ENCODE measurements at regions not wholly inside any gene's neighbourhood (a gene's known extent, or its start where the extent isn't known, plus 50 kb on each side); places are given as distances from the start of the nearest gene placed in this dataset.

DNA sequence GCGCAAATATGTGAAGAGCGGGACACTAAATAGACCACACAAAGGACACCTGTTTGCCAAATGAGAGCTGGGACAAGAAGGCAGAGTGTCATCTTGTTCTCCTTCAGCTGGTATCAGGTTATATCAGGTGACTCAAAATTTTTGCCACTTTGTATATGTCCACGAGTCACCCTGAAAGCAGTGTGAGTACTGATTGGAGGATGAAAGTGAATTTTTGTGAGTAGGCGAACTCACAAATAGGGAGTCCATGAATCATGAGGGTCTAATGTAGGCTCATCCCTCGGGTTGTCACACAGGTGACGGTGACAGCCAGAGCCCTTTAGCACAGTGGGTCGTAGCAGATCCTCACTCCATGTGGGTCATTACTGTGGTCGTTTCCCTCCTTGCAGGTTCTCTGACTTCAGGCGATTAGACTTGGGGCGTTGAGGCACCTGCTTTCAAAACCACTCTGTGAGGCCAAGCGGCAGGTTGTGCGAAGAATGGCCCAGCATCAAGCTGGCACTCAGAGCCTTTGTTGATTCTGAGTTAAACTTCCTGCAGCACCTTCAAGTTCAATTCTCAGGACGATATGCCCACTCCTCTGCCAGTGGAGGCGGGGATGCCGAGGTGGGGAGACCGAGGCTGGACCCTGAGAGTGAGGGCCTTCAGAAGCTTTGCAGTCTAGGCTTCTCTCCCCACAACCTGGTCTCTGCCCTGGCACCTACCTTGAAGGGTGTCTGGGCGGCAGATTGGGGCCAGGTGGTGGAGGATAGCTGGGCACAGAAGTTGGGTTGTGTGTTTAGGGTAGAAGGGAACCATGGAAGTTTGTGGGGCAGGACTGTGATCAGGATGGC, 173.8 kb downstream of the SMAD6 start:
- Histone ChIP-seq H3K4me3 (no peak overlapping the region), H3K4me1 (peaks cover 0 to 4% (median 0%) of the 10 kb centered on the region in 4 donors), H3K27me3 (no peaks in the 10 kb centered on the region), H3K27ac (no peak overlapping the region), H3K36me3 (no peaks in the 10 kb centered on the region), H3K9me3 (no peaks in the 10 kb centered on the region)
- DNase-seq = no peak
- TF ChIP-seq EP300 (IDR thresholded peaks at IDR 0.05; ENCODE audit: low read depth) = no peak
- TF ChIP-seq POLR2AphosphoS5 (IDR thresholded peaks at IDR 0.05) = no peak
- TF ChIP-seq, protein P1, sequence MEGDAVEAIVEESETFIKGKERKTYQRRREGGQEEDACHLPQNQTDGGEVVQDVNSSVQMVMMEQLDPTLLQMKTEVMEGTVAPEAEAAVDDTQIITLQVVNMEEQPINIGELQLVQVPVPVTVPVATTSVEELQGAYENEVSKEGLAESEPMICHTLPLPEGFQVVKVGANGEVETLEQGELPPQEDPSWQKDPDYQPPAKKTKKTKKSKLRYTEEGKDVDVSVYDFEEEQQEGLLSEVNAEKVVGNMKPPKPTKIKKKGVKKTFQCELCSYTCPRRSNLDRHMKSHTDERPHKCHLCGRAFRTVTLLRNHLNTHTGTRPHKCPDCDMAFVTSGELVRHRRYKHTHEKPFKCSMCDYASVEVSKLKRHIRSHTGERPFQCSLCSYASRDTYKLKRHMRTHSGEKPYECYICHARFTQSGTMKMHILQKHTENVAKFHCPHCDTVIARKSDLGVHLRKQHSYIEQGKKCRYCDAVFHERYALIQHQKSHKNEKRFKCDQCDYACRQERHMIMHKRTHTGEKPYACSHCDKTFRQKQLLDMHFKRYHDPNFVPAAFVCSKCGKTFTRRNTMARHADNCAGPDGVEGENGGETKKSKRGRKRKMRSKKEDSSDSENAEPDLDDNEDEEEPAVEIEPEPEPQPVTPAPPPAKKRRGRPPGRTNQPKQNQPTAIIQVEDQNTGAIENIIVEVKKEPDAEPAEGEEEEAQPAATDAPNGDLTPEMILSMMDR (IDR thresholded peaks at IDR 0.05) = no peak
- TF ChIP-seq POLR2A (IDR thresholded peaks at IDR 0.05) = no peak
- in situ Hi-C loops (cut with MboI; ENCODE audit: low pct_ligation_motif_present in 1 of 4, low pct_unique_long_range_greater_than_20kb in 1 of 4, low sequenced_read_pairs in 3 of 4) = no loop called here
- WGBS, 2 donors (ENCODE audit: low coverage in 1 of 2) = 89 to 100% methylated on average over 4 to 17 of the region's 17 CpGs
- intact Hi-C loops (cut with DNase I; ENCODE audit: low total_unique reads) = no loop called here

DNA sequence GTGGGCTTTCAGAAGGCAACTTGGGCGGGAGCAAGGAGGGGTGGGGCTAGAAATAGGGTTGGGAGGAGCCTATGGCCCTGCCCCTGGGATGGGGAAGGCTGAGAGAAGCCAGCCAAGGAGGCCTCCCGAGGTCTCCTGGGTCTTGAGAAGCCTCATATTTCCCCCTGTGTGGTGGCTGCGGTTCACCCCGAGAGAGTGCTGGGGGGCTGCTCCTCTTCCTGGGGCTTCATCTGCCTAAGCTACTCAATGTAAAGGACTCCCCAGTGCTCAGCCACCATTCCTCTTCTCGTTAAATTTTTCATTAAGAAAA, 174.3 kb downstream of the SMAD6 start:
- intact Hi-C loops (cut with DNase I; ENCODE audit: low total_unique reads) (no loop called here), in situ Hi-C loops (cut with MboI; ENCODE audit: low pct_ligation_motif_present in 1 of 4, low pct_unique_long_range_greater_than_20kb in 1 of 4, low sequenced_read_pairs in 3 of 4) (no loop called here)
- Histone ChIP-seq H3K4me3 (no peak overlapping the region), H3K9me3 (no peaks in the 10 kb centered on the region), H3K27me3 (no peaks in the 10 kb centered on the region), H3K4me1 (peaks cover 0 to 4% (median 0%) of the 10 kb centered on the region in 4 donors), H3K36me3 (no peaks in the 10 kb centered on the region), H3K27ac (no peak overlapping the region)
- TF ChIP-seq, protein P1 (IDR thresholded peaks at IDR 0.05) = no peak
- TF ChIP-seq POLR2AphosphoS5 (IDR thresholded peaks at IDR 0.05) (no peak), POLR2A (IDR thresholded peaks at IDR 0.05) (no peak), EP300 (IDR thresholded peaks at IDR 0.05; ENCODE audit: low read depth) (no peak)
- no peak for DNase-seq
- WGBS, 2 donors (ENCODE audit: low coverage in 1 of 2) = 50 to 59% methylated on average over 1 to 5 of the region's 5 CpGs

DNA sequence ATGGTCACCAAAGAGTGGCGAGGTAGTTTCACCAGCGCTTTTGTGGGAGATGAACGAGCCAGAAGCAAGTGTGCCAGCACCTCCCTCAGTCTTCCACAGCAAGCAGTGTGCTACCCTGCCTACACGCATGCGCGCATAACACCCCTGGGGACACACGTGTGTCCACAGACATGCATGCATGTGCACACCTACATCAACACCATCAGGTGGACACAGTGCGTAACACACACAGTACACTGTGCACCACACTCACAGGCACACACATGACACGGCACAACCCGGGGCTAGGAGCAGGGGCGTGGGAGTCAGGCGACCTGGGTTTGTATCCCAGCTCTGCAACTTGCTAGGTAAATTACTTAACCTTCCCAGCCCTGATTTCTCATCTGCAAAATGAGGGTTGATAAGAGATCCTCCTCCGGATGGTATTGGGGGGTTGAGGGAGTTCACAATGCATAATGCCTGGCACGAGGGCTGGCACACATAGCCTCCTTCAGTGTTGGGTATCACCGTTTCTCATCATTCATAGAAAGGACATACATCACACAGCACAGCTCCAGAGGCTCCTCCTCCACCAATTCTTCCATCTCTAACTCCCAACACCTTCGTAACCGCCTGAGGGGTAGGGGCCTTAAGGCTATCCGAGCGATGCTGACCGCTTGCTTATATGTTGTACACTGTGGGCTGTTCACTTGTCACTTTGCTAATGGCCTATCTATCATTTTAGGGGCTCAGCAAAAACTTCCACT, 174.9 kb downstream of the SMAD6 start:
- in situ Hi-C loops (cut with MboI; ENCODE audit: low pct_ligation_motif_present in 1 of 4, low pct_unique_long_range_greater_than_20kb in 1 of 4, low sequenced_read_pairs in 3 of 4) = no loop called here
- Histone ChIP-seq H3K4me1 (peaks cover 0 to 4% (median 0%) of the 10 kb centered on the region in 4 donors), H3K27ac (no peak overlapping the region), H3K27me3 (no peaks in the 10 kb centered on the region), H3K9me3 (no peaks in the 10 kb centered on the region), H3K36me3 (no peaks in the 10 kb centered on the region), H3K4me3 (no peak overlapping the region)
- intact Hi-C loops (cut with DNase I; ENCODE audit: low total_unique reads) = no loop called here
- TF ChIP-seq POLR2AphosphoS5 (IDR thresholded peaks at IDR 0.05) (no peak), EP300 (IDR thresholded peaks at IDR 0.05; ENCODE audit: low read depth) (no peak), POLR2A (IDR thresholded peaks at IDR 0.05) (no peak)
- TF ChIP-seq, protein P1 (IDR thresholded peaks at IDR 0.05) = no peak
- no peak for DNase-seq
- 88% methylated on average over 20 of the region's 20 CpGs; no CpG with 5 or more reads in 1 of the 2 donors for WGBS, 2 donors (ENCODE audit: low coverage in 1 of 2)

DNA sequence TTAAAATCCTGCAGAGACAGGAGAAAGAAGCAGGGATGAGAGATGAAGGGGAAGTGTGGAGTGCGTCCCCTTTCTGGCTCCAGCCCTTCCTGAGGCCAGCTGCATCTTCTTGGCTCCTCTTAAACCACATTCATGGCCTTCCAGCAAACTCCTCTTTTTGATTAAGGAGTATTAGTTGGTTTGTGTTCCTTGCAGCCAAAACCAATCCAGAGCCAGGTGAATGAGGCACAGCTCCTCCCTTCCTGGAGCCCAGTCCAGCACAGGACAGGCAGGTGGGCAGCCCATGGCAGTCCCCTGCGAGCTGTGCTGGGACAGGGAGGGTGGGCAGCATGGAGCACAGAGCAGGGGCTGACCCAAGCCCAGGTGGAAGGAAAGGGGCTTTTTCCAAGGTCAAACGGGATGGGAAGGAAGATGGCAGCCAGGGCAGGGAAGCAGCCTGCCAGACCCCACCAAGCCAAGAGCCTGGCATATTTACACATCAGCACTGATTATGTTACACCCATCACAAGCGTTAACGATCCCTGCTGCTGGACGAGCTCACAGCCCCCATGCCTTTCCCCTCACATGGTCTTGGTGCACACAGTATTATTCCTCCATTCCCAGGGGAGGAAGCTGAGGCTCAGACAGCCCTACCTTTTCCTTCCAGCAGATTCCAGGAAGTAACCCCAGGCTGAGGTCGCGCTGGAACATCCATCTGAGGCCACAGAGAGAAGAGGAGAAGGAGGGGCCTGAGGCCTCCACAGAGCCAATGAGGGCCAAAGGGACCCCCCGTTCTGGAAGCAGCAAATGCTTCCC, 175.6 kb downstream of the SMAD6 start:
- Histone ChIP-seq H3K36me3 (no peaks in the 10 kb centered on the region), H3K27ac (no peak overlapping the region), H3K27me3 (no peaks in the 10 kb centered on the region), H3K4me1 (peaks cover 0 to 9% (median 3%) of the 10 kb centered on the region in 4 donors), H3K9me3 (no peaks in the 10 kb centered on the region), H3K4me3 (no peak overlapping the region)
- no peak for DNase-seq
- TF ChIP-seq, protein P1 (IDR thresholded peaks at IDR 0.05) = no peak
- TF ChIP-seq POLR2AphosphoS5 (IDR thresholded peaks at IDR 0.05) (no peak), EP300 (IDR thresholded peaks at IDR 0.05; ENCODE audit: low read depth) (no peak), POLR2A (IDR thresholded peaks at IDR 0.05) (no peak)
- intact Hi-C loops (cut with DNase I; ENCODE audit: low total_unique reads) (no loop called here), in situ Hi-C loops (cut with MboI; ENCODE audit: low pct_ligation_motif_present in 1 of 4, low pct_unique_long_range_greater_than_20kb in 1 of 4, low sequenced_read_pairs in 3 of 4) (no loop called here)
- WGBS, 2 donors (ENCODE audit: low coverage in 1 of 2) = 71 to 91% methylated on average over 4 to 9 of the region's 9 CpGs

Data from transverse colon (tissue), 4 donors.